Parathyroid adenoma (tissue), 2 donors: ENCODE measurements at regions not wholly inside any gene's neighbourhood (a gene's known extent, or its start where the extent isn't known, plus 50 kb on each side); places are given as distances from the start of the nearest gene placed in this dataset.
"Not testable (repeated sequence)": the region's sequence is repeated elsewhere in the genome, so short reads cannot be mapped to it uniquely, and the experiment has no call there.

ENCODE experiments used
- H2AFZ ChIP-seq: fragments of 300-600 bp; sonication (generic); one replicate; pipeline ENCODE4 v1.7.0; 2017; ENCODE audit warnings: antibody characterized with exemption, mild to moderate bottlenecking
- H3K27ac ChIP-seq: fragments of 300-600 bp; sonication (generic); one replicate; pipeline ENCODE4 v1.7.0; 2017
- H3K27me3 ChIP-seq: fragments of 300-600 bp; sonication (generic); one replicate; pipeline ENCODE4 v1.7.0; 2017; ENCODE audit warnings: low read length; ENCODE audit not compliant: control insufficient read depth, insufficient read depth
- H3K36me3 ChIP-seq: fragments of 300-600 bp; sonication (generic); one replicate; pipeline ENCODE4 v1.7.0; 2017; ENCODE audit warnings: low read length; ENCODE audit not compliant: control insufficient read depth, insufficient read depth
- H3K4me1 ChIP-seq: fragments of 300-600 bp; sonication (generic); one replicate; pipeline ENCODE4 v1.7.0; 2017; ENCODE audit warnings: control low read depth
- H3K4me2 ChIP-seq: fragments of 300-600 bp; sonication (generic); one replicate; pipeline ENCODE4 v1.7.0; 2017; ENCODE audit warnings: low read length
- H3K4me3 ChIP-seq: fragments of 300-600 bp; sonication (generic); one replicate; pipeline ENCODE4 v1.7.0; 2017; ENCODE audit warnings: low read depth, low read length
- H3K79me2 ChIP-seq: fragments of 300-600 bp; sonication (generic); one replicate; pipeline ENCODE4 v1.7.0; 2017; ENCODE audit warnings: control low read depth
- H3K9ac ChIP-seq: fragments of 300-600 bp; sonication (generic); one replicate; pipeline ENCODE4 v1.7.0; 2017; ENCODE audit warnings: mild to moderate bottlenecking
- H3K9me3 ChIP-seq: fragments of 300-600 bp; sonication (generic); one replicate; pipeline ENCODE4 v1.7.0; 2017; ENCODE audit warnings: low read length; ENCODE audit not compliant: control insufficient read depth
- CTCF ChIP-seq: fragments of 300-600 bp; sonication (generic); IDR thresholded peaks from one replicate; pipeline ENCODE4 v1.7.0; 2017; ENCODE audit warnings: antibody characterized with exemption, mild to moderate bottlenecking
- donor health status: primary hyperparathyroidism.

DNA sequence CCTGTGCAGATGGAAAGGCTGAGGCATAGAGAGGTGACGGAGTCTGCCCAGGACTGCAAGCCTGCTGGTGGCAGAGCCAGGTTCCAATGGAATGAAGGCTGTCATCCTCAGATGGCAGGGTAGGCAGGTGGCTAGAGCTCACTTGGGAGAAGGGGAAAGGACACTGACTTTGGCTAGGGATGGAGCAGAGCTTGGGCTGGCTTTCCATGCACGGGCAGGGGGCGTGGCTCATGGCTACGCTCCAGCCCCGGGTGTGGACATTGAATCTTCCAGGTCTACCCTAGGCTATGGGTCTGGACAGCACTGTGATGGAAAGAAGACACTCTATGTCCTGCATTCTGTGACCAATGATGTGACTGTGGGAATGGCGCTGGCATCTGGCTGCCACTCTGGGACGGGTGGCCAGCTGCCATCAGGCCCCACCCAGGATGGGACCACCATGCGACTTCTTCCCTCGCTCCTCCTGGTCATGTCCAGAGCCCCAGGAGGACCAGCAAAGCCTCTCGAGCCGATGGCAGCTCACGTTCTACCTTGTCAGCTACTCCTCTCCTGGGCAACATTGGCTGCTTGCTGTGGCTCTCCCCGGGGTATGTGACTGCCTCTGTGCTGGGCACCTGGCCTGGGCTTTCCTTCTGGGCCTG is 398.7 kb downstream of the TMEM121 start:
- no peak overlapping the region for H3K27ac ChIP-seq
- TF ChIP-seq CTCF = no peak
- no peak overlapping the region for H2AFZ ChIP-seq
- H3K27me3 ChIP-seq = no peaks in the 10 kb centered on the region
- no peak overlapping the region for H3K9ac ChIP-seq
- H3K4me3 ChIP-seq = no peak overlapping the region
- H3K4me2 ChIP-seq = no peak overlapping the region
- no peaks in the 10 kb centered on the region for H3K9me3 ChIP-seq
- H3K4me1 ChIP-seq = no peaks in the 10 kb centered on the region
- no peaks in the 10 kb centered on the region for H3K36me3 ChIP-seq
- H3K79me2 ChIP-seq = no peaks in the 10 kb centered on the region

- no peak for TF ChIP-seq CTCF
- Histone ChIP-seq H3K36me3 (no peaks in the 10 kb centered on the region), H3K4me1 (no peaks in the 10 kb centered on the region), H3K27me3 (no peaks in the 10 kb centered on the region), H3K79me2 (no peaks in the 10 kb centered on the region), H3K4me2 (no peak overlapping the region), H3K9me3 (no peaks in the 10 kb centered on the region), H3K9ac (no peak overlapping the region), H3K4me3 (no peak overlapping the region), H2AFZ (no peak overlapping the region), H3K27ac (no peak overlapping the region)
Observed at GRCh38 chr14:105925615-105926372, 399.4 kb downstream of the TMEM121 start.

- Histone ChIP-seq H3K4me3 (no peak overlapping the region), H3K4me2 (no peak overlapping the region), H3K36me3 (no peaks in the 10 kb centered on the region), H3K4me1 (no peaks in the 10 kb centered on the region), H3K27ac (no peak overlapping the region), H3K9me3 (no peaks in the 10 kb centered on the region), H3K9ac (no peak overlapping the region), H3K27me3 (no peaks in the 10 kb centered on the region), H2AFZ (no peak overlapping the region), H3K79me2 (no peaks in the 10 kb centered on the region)
- TF ChIP-seq CTCF = no peak
Observed at GRCh38 chr14:105926373-105927095, 400.2 kb downstream of the TMEM121 start.

- Histone ChIP-seq H3K4me1 (no peaks in the 10 kb centered on the region), H3K9ac (no peak overlapping the region), H3K27me3 (no peaks in the 10 kb centered on the region), H3K4me2 (no peak overlapping the region), H3K9me3 (no peaks in the 10 kb centered on the region), H3K79me2 (no peaks in the 10 kb centered on the region), H2AFZ (no peak overlapping the region), H3K36me3 (no peaks in the 10 kb centered on the region), H3K4me3 (no peak overlapping the region), H3K27ac (no peak overlapping the region)
- no peak for TF ChIP-seq CTCF
Observed at GRCh38 chr14:105927096-105928060, 401.0 kb downstream of the TMEM121 start.

- not testable (repeated sequence) for H3K27ac ChIP-seq, H3K9ac ChIP-seq, H3K4me3 ChIP-seq, H3K27me3 ChIP-seq, H3K36me3 ChIP-seq, H2AFZ ChIP-seq, H3K4me2 ChIP-seq, H3K4me1 ChIP-seq, H3K79me2 ChIP-seq, H3K9me3 ChIP-seq
Observed at GRCh38 chr14:105928171-105929111, 402.1 kb downstream of the TMEM121 start.
